ENCODE measurements at regions not wholly inside any gene's neighbourhood (a gene's known extent, or its start where the extent isn't known, plus 50 kb on each side); places are given as distances from the start of the nearest gene placed in this dataset.
A peak's percentile ranks its signal among the peaks of the same experiment; 100 is the strongest.

GRCh38 chr7:15747712-15748111, 61.2 kb upstream of the MEOX2 start:
- Histone ChIP-seq H3K27ac (peak overlapping the region; percentile 23), H3K9me3 (ENCODE audit: low read depth) (no peaks in the 10 kb centered on the region), H3K4me1 (ENCODE audit: low read depth) (peaks cover 13% of the 10 kb centered on the region), H3K27me3 (no peaks in the 10 kb centered on the region), H3K4me3 (no peak overlapping the region), H3K36me3 (no peaks in the 10 kb centered on the region)
- TF ChIP-seq CTCF (IDR thresholded peaks at IDR 0.05; ENCODE audit: low read depth, low read length): no peak
- no peak for DNase-seq (ENCODE audit: low read depth in 1 of 2, low spot score in 1 of 2)

GRCh38 chr7:15747301-15747700, 60.8 kb upstream of the MEOX2 start:
- Histone ChIP-seq H3K27me3 (no peaks in the 10 kb centered on the region), H3K4me3 (no peak overlapping the region), H3K36me3 (no peaks in the 10 kb centered on the region), H3K27ac (peak overlapping the region; percentile 23), H3K9me3 (ENCODE audit: low read depth) (no peaks in the 10 kb centered on the region), H3K4me1 (ENCODE audit: low read depth) (peaks cover 17% of the 10 kb centered on the region)
- peak; percentile 58 to 64 for DNase-seq (ENCODE audit: low read depth in 1 of 2, low spot score in 1 of 2)
- TF ChIP-seq CTCF (IDR thresholded peaks at IDR 0.05; ENCODE audit: low read depth, low read length): no peak

- H3K36me3 ChIP-seq: no peaks in the 10 kb centered on the region
- H3K4me3 ChIP-seq: no peak overlapping the region
- no peaks in the 10 kb centered on the region for H3K27me3 ChIP-seq
- DNase-seq (ENCODE audit: low read depth in 1 of 2, low spot score in 1 of 2): no peak
- no peak overlapping the region for H3K27ac ChIP-seq
- peaks cover 18% of the 10 kb centered on the region for H3K4me1 ChIP-seq (ENCODE audit: low read depth)
- no peak for TF ChIP-seq CTCF (IDR thresholded peaks at IDR 0.05; ENCODE audit: low read depth, low read length)
- H3K9me3 ChIP-seq (ENCODE audit: low read depth): no peaks in the 10 kb centered on the region
Observed at GRCh38 chr7:15743926-15744480, 57.5 kb upstream of the MEOX2 start.

GRCh38 chr7:15737601-15738000, 51.1 kb upstream of the MEOX2 start:
- no peak overlapping the region for H3K27ac ChIP-seq
- H3K9me3 ChIP-seq (ENCODE audit: low read depth): no peaks in the 10 kb centered on the region
- no peak overlapping the region for H3K4me3 ChIP-seq
- H3K27me3 ChIP-seq: no peaks in the 10 kb centered on the region
- peaks cover 10% of the 10 kb centered on the region for H3K4me1 ChIP-seq (ENCODE audit: low read depth)
- no peaks in the 10 kb centered on the region for H3K36me3 ChIP-seq
- peak in 1 of 2 donors; percentile 16 for DNase-seq (ENCODE audit: low read depth in 1 of 2, low spot score in 1 of 2)
- TF ChIP-seq CTCF (IDR thresholded peaks at IDR 0.05; ENCODE audit: low read depth, low read length): no peak
